K562 (cell line): ENCODE measurements at regions not wholly inside any gene's neighbourhood (a gene's known extent, or its start where the extent isn't known, plus 50 kb on each side); places are given as distances from the start of the nearest gene placed in this dataset.

Source experiments
- ATAC-seq: fragments of 200-7000 bp; cut with Tn5 transposase; 3 replicates; pipeline ENCODE4 v1.9.1; 2020; ENCODE audit warnings: moderate library complexity
- BruUV-seq: library from RNA; stranded (reverse); fragments of 400-500 nt; replicated peaks from 2 replicates; lab custom pipeline; 2021; lab: Mats Ljungman, UMichigan
- CTCF ChIA-PET: fragments of 300-600 bp; formaldehyde crosslinking; extraction: SDS; loops from one replicate; lab custom pipeline; 2021; ENCODE audit warnings: low intra/inter-chr PET ratio; lab: Yijun Ruan, JAX
- POLR2A ChIA-PET: fragments of 300-600, 350-650 bp; sonication (Branson Sonifier 250); formaldehyde crosslinking; extraction: SDS; loops from one replicate; lab custom pipeline; 2021; ENCODE audit warnings: antibody characterized with exemption, inconsistent platforms; lab: Yijun Ruan, JAX
- DNase-seq, 4 experiments: peaks; one replicate each; pipeline versions ENCODE4 v3.0.0 to v3.0.0-alpha.2; 2011 to 2018; ENCODE audit warnings: low spot score in 3 of 4, mixed read lengths in 3 of 4; ENCODE audit errors: extremely low read depth in 1 of 4
- FAIRE-seq: peaks from 2 replicates; lab custom pipeline; 2011; peaks lifted over from hg19 to GRCh38; lab: Jason Lieb, UNC
- H2AFZ ChIP-seq: 2 replicates; pipeline ENCODE4 v1.6.0; 2011; ENCODE audit warnings: low read depth, low read length, control low read depth, inconsistent platforms
- H3K27ac ChIP-seq: fragments of 200-600 bp; 3 replicates; pipeline ENCODE4 v1.8.0; 2011; ENCODE audit warnings: low read depth, mild to moderate bottlenecking, control low read depth, inconsistent platforms, low read length, moderate library complexity, mixed read lengths; ENCODE audit errors: extremely low read depth
- H3K27me3 ChIP-seq, 2 experiments: fragments of 300-600 bp in 1 of 2; 2 replicates in 1 of 2; 3 replicates in 1 of 2; pipeline versions ENCODE4 v1.6.0 to v1.8.0; 2011; ENCODE audit warnings: inconsistent platforms in 2 of 2, low read length in 2 of 2, mild to moderate bottlenecking in 1 of 2, mixed read lengths in 1 of 2, moderate library complexity in 1 of 2; ENCODE audit not compliant: control insufficient read depth in 2 of 2, insufficient read depth in 2 of 2
- H3K36me3 ChIP-seq: fragments of 300-600 bp; 3 replicates; pipeline ENCODE4 v1.8.0; 2011; ENCODE audit warnings: mild to moderate bottlenecking, low read length, inconsistent platforms; ENCODE audit not compliant: control insufficient read depth, insufficient read depth
- H3K4me1 ChIP-seq, 2 experiments: fragments of 200-600 bp in 1 of 2; replicated peaks in 1 of 2; 2 replicates in 1 of 2; 3 replicates in 1 of 2; pipeline versions ENCODE4 v1.5.1 to v1.8.0; 2011; ENCODE audit warnings: inconsistent platforms in 2 of 2, low read length in 2 of 2, mild to moderate bottlenecking in 1 of 2, mixed read lengths in 1 of 2, moderate library complexity in 1 of 2; ENCODE audit not compliant: control insufficient read depth in 2 of 2, insufficient read depth in 2 of 2
- H3K4me2 ChIP-seq: 2 replicates; pipeline ENCODE4 v1.6.1; 2011; ENCODE audit warnings: low read length, control low read depth, inconsistent platforms, mixed read lengths; ENCODE audit not compliant: insufficient read depth
- H3K4me3 ChIP-seq: fragments of 200-600 bp; sonication (generic), shearing (Covaris generic); 2 replicates; pipeline ENCODE4 v1.5.1; 2016; ENCODE audit warnings: control low read depth, inconsistent platforms
- H3K79me2 ChIP-seq: fragments of 200-600 bp; 3 replicates; pipeline ENCODE4 v1.8.0; 2011; ENCODE audit warnings: low read length, inconsistent platforms; ENCODE audit not compliant: control insufficient read depth, insufficient read depth
- H3K9ac ChIP-seq, 2 experiments: 2 replicates each; pipeline versions ENCODE4 v1.6.0 to v1.6.1; 2011; ENCODE audit warnings: low read depth in 2 of 2, low read length in 2 of 2, control low read depth in 1 of 2, inconsistent platforms in 1 of 2, mild to moderate bottlenecking in 1 of 2, mixed read lengths in 1 of 2; ENCODE audit not compliant: insufficient read depth in 1 of 2
- H3K9me1 ChIP-seq: one replicate; pipeline ENCODE4 v1.6.0; 2011; ENCODE audit warnings: inconsistent platforms, mild to moderate bottlenecking, low read length, moderate library complexity; ENCODE audit not compliant: control insufficient read depth, insufficient read depth
- H3K9me3 ChIP-seq: replicated peaks from 2 replicates; pipeline ENCODE4 v1.5.1; 2011; ENCODE audit warnings: low read depth, low read length, inconsistent platforms; ENCODE audit not compliant: control insufficient read depth, insufficient read depth
- H4K20me1 ChIP-seq: replicated peaks from 2 replicates; pipeline ENCODE4 v1.6.1; 2011; ENCODE audit warnings: low read length, inconsistent platforms, mixed read lengths; ENCODE audit not compliant: control insufficient read depth, insufficient read depth
- ARID3A ChIP-seq: IDR thresholded peaks from 2 replicates; pipeline ENCODE4 v1.6.1; 2012; ENCODE audit warnings: low read depth, low read length, improper control_type of control experiment, borderline replicate concordance
- CCNT2 ChIP-seq: IDR thresholded peaks from 2 replicates; pipeline ENCODE4 v1.6.1; 2011; ENCODE audit warnings: borderline replicate concordance, low read depth, mild to moderate bottlenecking, moderate library complexity, mixed read lengths, low read length; ENCODE audit not compliant: insufficient read length; ENCODE audit errors: extremely low read depth
- DDX20 ChIP-seq: fragments of 450-650 bp; IDR thresholded peaks from 2 replicates; pipeline ENCODE4 v1.6.1; 2016; ENCODE audit warnings: missing genetic modification characterization, low read depth, mild to moderate bottlenecking, missing compliant biosample characterization, moderate library complexity
- ELF1 ChIP-seq: fragments of 200-800 bp; sonication (Bioruptor generic); IDR thresholded peaks from 2 replicates; pipeline ENCODE4 v1.6.1; 2016; ENCODE audit warnings: missing genetic modification characterization, missing compliant biosample characterization
- ELK1 ChIP-seq: sonication (generic); formaldehyde crosslinking; IDR thresholded peaks from 2 replicates; pipeline ENCODE4 v1.8.1; 2022; ENCODE audit warnings: missing genetic modification reagents
- FOXK2 ChIP-seq, 2 experiments: fragments of 450-650 bp; IDR thresholded peaks in 1 of 2; conservative IDR thresholded peaks in 1 of 2; 2 replicates each; pipeline ENCODE4 v1.6.1; 2016; ENCODE audit warnings: low read depth in 2 of 2, mild to moderate bottlenecking in 1 of 2
- NFATC3 ChIP-seq: fragments of 450-650 bp; IDR thresholded peaks from 2 replicates; pipeline ENCODE4 v1.6.1; 2017; ENCODE audit warnings: mild to moderate bottlenecking
- NFXL1 ChIP-seq: fragments of 450-650 bp; formaldehyde crosslinking; IDR thresholded peaks from 2 replicates; pipeline ENCODE4 v1.4.0; 2021; ENCODE audit warnings: mild to moderate bottlenecking
- RFX7 ChIP-seq: fragments of 250-450 bp; sonication (Bioruptor Pico); IDR thresholded peaks from 2 replicates; pipeline ENCODE4 v1.5.1; 2021; ENCODE audit warnings: mild to moderate bottlenecking
- SNRNP70 ChIP-seq: fragments of 200-400 bp; formaldehyde crosslinking; optimal IDR thresholded peaks from 2 replicates; pipeline ENCODE3; 2017; ENCODE audit warnings: low read depth, low read length
- USF1 ChIP-seq: sonication (generic); formaldehyde crosslinking; IDR thresholded peaks from 2 replicates; pipeline ENCODE4 v1.9.0; 2022; ENCODE audit warnings: mild to moderate bottlenecking, missing genetic modification reagents
- ZNF253 ChIP-seq: fragments of 250-450 bp; sonication (Bioruptor Pico); conservative IDR thresholded peaks from 2 replicates; pipeline ENCODE4 v1.6.1; 2021; ENCODE audit warnings: mild to moderate bottlenecking
- WGBS: fragments of 100-300 bp; shearing (Covaris generic); methylation state at CpG from one replicate; pipeline ENCODE4 v1.1.6; 2016; ENCODE audit warnings: low coverage, mixed read lengths; ENCODE audit not compliant: insufficient coverage; ENCODE audit errors: missing lambda C conversion rate; 5-methylcytosine and 5-hydroxymethylcytosine counted together
- in situ Hi-C: fragments of 300-500 bp; cut with MboI; formaldehyde crosslinking; loops from 4 replicates; pipeline ENCODE4 v1.15.0; 2018; ENCODE audit warnings: inconsistent platforms, mixed read lengths
- intact Hi-C: fragments of 100-400 bp; cut with micrococcal nuclease; formaldehyde crosslinking; loops from 2 replicates; pipeline ENCODE4 v1.14.2; 2022

GRCh38 chr9:129398961-129399633 lies 221.0 kb upstream of the IER5L start (continued):
- TF ChIP-seq CCNT2 (no peak), USF1 (CRISPR knock-in tag) (no peak), DDX20 (tag) (no peak), RFX7 (CRISPR knock-in tag) (no peak), NFXL1 (CRISPR knock-in tag) (no peak)

- no peaks in the 10 kb centered on the region for H3K9me1 ChIP-seq
- intact Hi-C loops, result no loop called here
- H3K9ac ChIP-seq, result peak overlapping the region in 1 of 2 experiments; percentile 56; a peak in 1 of 4 replicates
- WGBS, result 60% methylated on average over 17 of the region's 20 CpGs
- no peak overlapping the region for H3K27ac ChIP-seq
- ATAC-seq (no peak; the same call in 2 of the 3 replicates), DNase-seq (no peak), FAIRE-seq (no peak)
- H3K4me3 ChIP-seq, result no peak overlapping the region
- H3K36me3 ChIP-seq, result no peaks in the 10 kb centered on the region
- no peak overlapping the region for H3K4me2 ChIP-seq
- H3K4me1 ChIP-seq, result peaks cover 14 to 44% of the 10 kb centered on the region in 2 experiments
- BruUV-seq, result no TSS peak
- H2AFZ ChIP-seq, result no peak overlapping the region
- H3K9me3 ChIP-seq, result no peaks in the 10 kb centered on the region
- H3K79me2 ChIP-seq, result no peaks in the 10 kb centered on the region
- H3K27me3 ChIP-seq, result no peaks in the 10 kb centered on the region
- CTCF ChIA-PET, result no interaction called here
- in situ Hi-C loops, result no loop called here
- no peaks in the 10 kb centered on the region for H4K20me1 ChIP-seq
- POLR2A ChIA-PET, result interaction anchor here (0.5 to 0.6 kb wide), 2 partner anchors 35 to 88 kb away, joined by 3 read pairs; no protein-coding TSS in a partner anchor
- TF ChIP-seq ARID3A (no peak), NFATC3 (no peak), ZNF253 (no peak), ELK1 (CRISPR knock-in tag) (no peak), FOXK2 (conservative IDR thresholded peaks at IDR 0.05 in 1 of 2, IDR thresholded peaks at IDR 0.05 in 1 of 2; ENCODE audit: low read depth in 2 of 2) (no peak), ELF1 (tag) (no peak), SNRNP70 (no peak)
Measured at GRCh38 chr9:129398101-129398960, 220.3 kb upstream of the IER5L start.
